HG03095 (cell line): ENCODE measurements at regions not wholly inside any gene's neighbourhood (a gene's known extent, or its start where the extent isn't known, plus 50 kb on each side); places are given as distances from the start of the nearest gene placed in this dataset.

Experiments
- ATAC-seq: cut with Tn5 transposase; IDR thresholded peaks from one replicate; pipeline ENCODE4 v1.9.1; 2021; ENCODE audit warnings: moderate library complexity; ENCODE audit not compliant: unreplicated experiment

- ATAC-seq: no peak
These were observed 727.5 kb downstream of the TBL1XR1 start for GRCh38 chr3:176469694-176470205.

GRCh38 chr3:176463610-176464009 lies 733.7 kb downstream of the TBL1XR1 start:
- no peak for ATAC-seq

- no peak for ATAC-seq
These were observed 749.9 kb downstream of the TBL1XR1 start for GRCh38 chr3:176447369-176447768.

GRCh38 chr3:176442326-176442725 lies 755.0 kb downstream of the TBL1XR1 start:
- ATAC-seq: no peak

GRCh38 chr3:176439729-176440128 lies 757.6 kb downstream of the TBL1XR1 start:
- no peak for ATAC-seq

- ATAC-seq: no peak
These were observed 765.3 kb downstream of the TBL1XR1 start for GRCh38 chr3:176431991-176432390.

GRCh38 chr3:176431038-176431418 lies 766.3 kb downstream of the TBL1XR1 start:
- no peak for ATAC-seq

GRCh38 chr3:176430244-176431037 lies 766.8 kb downstream of the TBL1XR1 start:
- no peak for ATAC-seq

- no peak for ATAC-seq
These were observed 768.7 kb downstream of the TBL1XR1 start for GRCh38 chr3:176428552-176428951.

- ATAC-seq: no peak
These were observed 770.9 kb downstream of the TBL1XR1 start for GRCh38 chr3:176426371-176426770.

GRCh38 chr3:176416870-176417269 lies 780.4 kb downstream of the TBL1XR1 start:
- ATAC-seq: no peak

- no peak for ATAC-seq
These were observed 781.5 kb downstream of the TBL1XR1 start for GRCh38 chr3:176415661-176416295.

- ATAC-seq: no peak
These were observed 784.5 kb downstream of the TBL1XR1 start for GRCh38 chr3:176412771-176413170.

GRCh38 chr3:176403531-176403930 lies 793.8 kb downstream of the TBL1XR1 start:
- ATAC-seq: no peak

GRCh38 chr3:176401211-176401610 lies 796.1 kb downstream of the TBL1XR1 start:
- ATAC-seq: no peak

- ATAC-seq: no peak
These were observed 798.1 kb downstream of the TBL1XR1 start for GRCh38 chr3:176399193-176399592.

GRCh38 chr3:176395240-176395639 lies 802.0 kb downstream of the TBL1XR1 start:
- no peak for ATAC-seq

- no peak for ATAC-seq
These were observed 818.5 kb downstream of the TBL1XR1 start for GRCh38 chr3:176378789-176379188.

GRCh38 chr3:176376531-176376930 lies 820.8 kb downstream of the TBL1XR1 start:
- ATAC-seq: no peak

GRCh38 chr3:176375519-176375918 lies 821.8 kb downstream of the TBL1XR1 start:
- no peak for ATAC-seq

- ATAC-seq: no peak
These were observed 835.0 kb downstream of the TBL1XR1 start for GRCh38 chr3:176362191-176362731.

- no peak for ATAC-seq
These were observed 838.1 kb downstream of the TBL1XR1 start for GRCh38 chr3:176359211-176359610.
